Loucy (cell line): ENCODE measurements at regions not wholly inside any gene's neighbourhood (a gene's known extent, or its start where the extent isn't known, plus 50 kb on each side); places are given as distances from the start of the nearest gene placed in this dataset.

Source experiments
- CTCF ChIP-seq: fragments of 200-600 bp; sonication (generic); conservative IDR thresholded peaks from 2 replicates; pipeline ENCODE4 v1.5.1; 2014; ENCODE audit warnings: mild to moderate bottlenecking, antibody characterized with exemption, low read length
- EZH2phosphoT487 ChIP-seq: fragments of 200-600 bp; IDR thresholded peaks from 2 replicates; pipeline ENCODE4 v1.6.1; 2018; ENCODE audit warnings: antibody characterized with exemption, mild to moderate bottlenecking, moderate library complexity, borderline replicate concordance

- TF ChIP-seq CTCF (no peak), EZH2phosphoT487 (no peak)
Observed at GRCh38 chr16:59295474-59295873, 561.4 kb upstream of the GOT2 start.
